Retinal pigment epithelial cell (primary cell): ENCODE measurements at regions not wholly inside any gene's neighbourhood (a gene's known extent, or its start where the extent isn't known, plus 50 kb on each side); places are given as distances from the start of the nearest gene placed in this dataset.

Source experiments
- DNase-seq: peaks from one replicate; pipeline ENCODE4 v3.0.0-alpha.2; 2010; ENCODE audit warnings: low read depth
- H3K4me3 ChIP-seq: 2 replicates; pipeline ENCODE4 v1.5.1; 2011; ENCODE audit warnings: mild to moderate bottlenecking, low read length, control low read depth, moderate library complexity
- CTCF ChIP-seq: conservative IDR thresholded peaks from 2 replicates; pipeline ENCODE4 v1.5.1; 2011; ENCODE audit warnings: low read depth, low read length, control low read depth, inconsistent platforms

GRCh38 chr5:68441309-68442073 lies 225.9 kb downstream of the PIK3R1 start:
- no peak overlapping the region for H3K4me3 ChIP-seq
- DNase-seq: no peak
- no peak for TF ChIP-seq CTCF

GRCh38 chr5:68443091-68443490 lies 227.5 kb downstream of the PIK3R1 start:
- H3K4me3 ChIP-seq: no peak overlapping the region
- DNase-seq: no peak
- no peak for TF ChIP-seq CTCF

- H3K4me3 ChIP-seq: no peak overlapping the region
- no peak for DNase-seq
- TF ChIP-seq CTCF: no peak
These were observed 228.5 kb downstream of the PIK3R1 start for GRCh38 chr5:68444048-68444447.

GRCh38 chr5:68444833-68445232 lies 229.3 kb downstream of the PIK3R1 start:
- no peak for DNase-seq
- no peak for TF ChIP-seq CTCF
- H3K4me3 ChIP-seq: no peak overlapping the region

- no peak overlapping the region for H3K4me3 ChIP-seq
- no peak for DNase-seq
- TF ChIP-seq CTCF: no peak
These were observed 229.9 kb downstream of the PIK3R1 start for GRCh38 chr5:68445257-68446069.

- no peak overlapping the region for H3K4me3 ChIP-seq
- no peak for TF ChIP-seq CTCF
- DNase-seq: no peak
These were observed 230.5 kb downstream of the PIK3R1 start for GRCh38 chr5:68446070-68446357.

- H3K4me3 ChIP-seq: no peak overlapping the region
- TF ChIP-seq CTCF: no peak
- DNase-seq: no peak
These were observed 230.9 kb downstream of the PIK3R1 start for GRCh38 chr5:68446487-68446894.
